Muscle layer of colon (tissue), 2 donors: ENCODE measurements at regions not wholly inside any gene's neighbourhood (a gene's known extent, or its start where the extent isn't known, plus 50 kb on each side); places are given as distances from the start of the nearest gene placed in this dataset.
A peak's percentile ranks its signal among the peaks of the same experiment; 100 is the strongest.

ENCODE experiments used
- H3K27ac ChIP-seq: one replicate; pipeline ENCODE4 v1.7.0; 2013; ENCODE audit warnings: low read depth, mild to moderate bottlenecking, low read length, moderate library complexity
- H3K27me3 ChIP-seq, 2 donors: one replicate each; pipeline ENCODE4 v1.7.0; 2013; ENCODE audit warnings: low read length in 2 of 2, mild to moderate bottlenecking in 2 of 2; ENCODE audit not compliant: insufficient read depth in 2 of 2, control insufficient read depth in 1 of 2
- H3K36me3 ChIP-seq: one replicate; pipeline ENCODE4 v1.7.0; 2013; ENCODE audit warnings: mild to moderate bottlenecking, low read length; ENCODE audit not compliant: insufficient read depth
- H3K4me1 ChIP-seq: one replicate; pipeline ENCODE4 v1.7.0; 2013; ENCODE audit warnings: mild to moderate bottlenecking, low read length; ENCODE audit not compliant: insufficient read depth
- H3K4me3 ChIP-seq, 2 donors: one replicate each; pipeline ENCODE4 v1.7.0; 2013; ENCODE audit warnings: low read length in 2 of 2, low read depth in 1 of 2, mild to moderate bottlenecking in 1 of 2, moderate library complexity in 1 of 2
- H3K9ac ChIP-seq: one replicate; pipeline ENCODE4 v1.7.0; 2013; ENCODE audit warnings: low read length
- H3K9me3 ChIP-seq: one replicate; pipeline ENCODE4 v1.7.0; 2013; ENCODE audit warnings: mild to moderate bottlenecking, low read length
- donor health status: abdominal sarcoma.
- donor health status: Adenocarcinoma of cecum.

GRCh38 chr3:159838938-159839337 lies 149.7 kb upstream of the IL12A start:
- H3K9me3 ChIP-seq = no peaks in the 10 kb centered on the region
- H3K9ac ChIP-seq = no peak overlapping the region
- peaks cover 54% of the 10 kb centered on the region for H3K4me1 ChIP-seq
- H3K27me3 ChIP-seq = no peaks in the 10 kb centered on the region
- H3K36me3 ChIP-seq = no peaks in the 10 kb centered on the region
- no peak overlapping the region for H3K4me3 ChIP-seq
- H3K27ac ChIP-seq = peak overlapping the region; percentile 58

DNA sequence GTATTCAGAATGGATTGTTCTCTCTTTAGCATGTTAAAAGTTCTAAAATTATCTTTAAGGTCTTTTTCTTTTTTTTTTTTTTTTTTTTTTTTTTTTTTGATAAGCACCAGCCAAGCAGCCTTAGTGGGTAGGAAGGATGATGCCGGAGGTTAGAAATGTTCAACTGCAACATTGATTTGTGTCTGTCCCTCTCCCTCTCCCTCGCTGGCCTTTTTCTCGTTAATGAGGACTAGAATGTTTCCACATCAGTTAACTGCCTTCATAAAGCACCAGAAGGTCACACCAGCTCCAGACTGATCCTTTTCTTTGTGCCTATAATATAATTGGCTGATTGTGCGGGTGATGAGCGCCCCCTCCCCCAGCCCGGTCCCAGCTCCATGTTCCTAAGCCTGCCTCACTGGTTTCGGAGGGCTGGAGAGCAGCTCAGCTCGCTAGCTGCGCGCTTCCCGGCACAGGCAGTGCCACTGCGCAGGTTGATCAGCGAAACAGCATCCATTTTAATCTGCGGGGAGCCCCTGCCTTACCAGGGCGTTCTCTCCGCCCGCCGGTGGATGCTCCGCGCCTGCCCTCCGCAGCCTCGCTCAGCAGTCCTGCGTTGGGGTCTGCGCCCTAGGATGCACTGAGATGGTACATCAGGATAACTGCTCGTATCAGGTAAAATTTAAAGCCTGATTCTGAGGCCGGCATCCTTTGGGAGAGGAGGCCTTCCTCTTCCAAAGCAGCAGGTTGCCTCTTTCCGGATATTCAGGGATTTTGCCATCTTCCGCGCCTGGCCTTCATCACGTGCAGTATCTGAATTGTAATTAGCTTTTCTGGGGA lies 148.9 kb upstream of the IL12A start, which contains the start of gene SCHIP1:
Gene SCHIP1 (plus strand): TSS at position 301 of the 819 bp plus-strand sequence.
- Histone ChIP-seq H3K27ac (peak within 1 kb of the TSS; percentile 58), H3K36me3 (no peaks in the 10 kb centered on the region), H3K4me1 (peaks cover 62% of the 10 kb centered on the region), H3K27me3 (no peaks in the 10 kb centered on the region), H3K9ac (peak within 1 kb of the TSS; percentile 28), H3K9me3 (no peaks in the 10 kb centered on the region), H3K4me3 (peak within 1 kb of the TSS; percentile 11 to 58)

DNA sequence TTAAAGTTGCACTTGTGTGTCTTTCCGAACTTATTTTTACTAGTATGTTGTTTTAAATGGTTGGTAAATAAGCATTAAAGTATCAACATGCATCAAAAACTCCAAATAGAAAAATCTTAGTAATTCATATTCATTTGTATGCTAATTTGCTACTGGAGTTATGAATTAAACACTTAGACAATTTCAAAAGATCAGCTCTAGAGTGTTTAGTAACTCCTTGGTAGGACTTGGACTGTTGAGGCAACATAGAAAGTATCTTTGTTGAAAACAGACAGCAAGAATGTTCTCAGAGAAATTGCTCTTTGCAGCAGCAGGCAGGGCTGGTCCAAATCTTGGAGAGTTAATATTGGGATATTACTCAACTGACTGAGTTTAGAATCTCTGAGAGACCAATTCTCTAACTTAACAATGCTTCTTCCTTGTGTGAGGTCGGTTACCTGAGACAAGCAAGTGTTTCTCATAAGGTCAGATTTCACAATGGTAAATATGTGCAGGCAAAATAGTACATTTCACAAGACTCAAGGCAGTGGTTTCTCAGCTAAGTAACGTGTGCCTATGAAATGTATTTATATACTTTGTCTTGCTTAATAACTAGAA lies 147.8 kb upstream of the IL12A start:
- H3K4me1 ChIP-seq = peaks cover 67% of the 10 kb centered on the region
- H3K4me3 ChIP-seq = peak overlapping the region in 1 of 2 donors; percentile 58
- H3K36me3 ChIP-seq = no peaks in the 10 kb centered on the region
- peak overlapping the region; percentile 48 for H3K27ac ChIP-seq
- no peaks in the 10 kb centered on the region for H3K27me3 ChIP-seq
- no peaks in the 10 kb centered on the region for H3K9me3 ChIP-seq
- peak overlapping the region; percentile 11 for H3K9ac ChIP-seq

DNA sequence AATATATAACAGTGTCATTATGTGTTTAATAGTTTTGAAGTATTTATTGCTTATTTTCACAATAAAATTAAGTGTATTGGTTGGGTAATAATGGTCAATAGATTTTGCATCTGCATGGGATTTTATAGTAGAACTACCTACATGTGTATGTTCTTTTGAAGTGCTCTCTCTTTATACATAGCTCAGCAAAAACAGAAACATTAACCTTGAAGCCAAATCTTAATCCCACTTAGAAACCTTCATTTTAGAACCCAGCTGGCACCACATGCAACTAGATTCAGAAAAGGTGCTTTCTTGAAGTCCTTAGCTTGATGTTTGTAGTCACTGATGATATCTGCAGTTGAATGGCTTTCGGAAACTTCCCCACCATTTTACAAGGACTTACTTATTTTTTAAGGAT lies 146.9 kb upstream of the IL12A start:
- Histone ChIP-seq H3K27ac (peak overlapping the region; percentile 3), H3K36me3 (no peaks in the 10 kb centered on the region), H3K9me3 (no peaks in the 10 kb centered on the region), H3K9ac (no peak overlapping the region), H3K4me3 (no peak overlapping the region), H3K27me3 (no peaks in the 10 kb centered on the region), H3K4me1 (peaks cover 66% of the 10 kb centered on the region)

GRCh38 chr3:159843840-159844730 lies 144.6 kb upstream of the IL12A start:
- peaks cover 72% of the 10 kb centered on the region for H3K4me1 ChIP-seq
- H3K4me3 ChIP-seq = no peak overlapping the region
- H3K9ac ChIP-seq = no peak overlapping the region
- H3K27me3 ChIP-seq = no peaks in the 10 kb centered on the region
- no peaks in the 10 kb centered on the region for H3K9me3 ChIP-seq
- peak overlapping the region; percentile 64 for H3K27ac ChIP-seq
- no peaks in the 10 kb centered on the region for H3K36me3 ChIP-seq

DNA sequence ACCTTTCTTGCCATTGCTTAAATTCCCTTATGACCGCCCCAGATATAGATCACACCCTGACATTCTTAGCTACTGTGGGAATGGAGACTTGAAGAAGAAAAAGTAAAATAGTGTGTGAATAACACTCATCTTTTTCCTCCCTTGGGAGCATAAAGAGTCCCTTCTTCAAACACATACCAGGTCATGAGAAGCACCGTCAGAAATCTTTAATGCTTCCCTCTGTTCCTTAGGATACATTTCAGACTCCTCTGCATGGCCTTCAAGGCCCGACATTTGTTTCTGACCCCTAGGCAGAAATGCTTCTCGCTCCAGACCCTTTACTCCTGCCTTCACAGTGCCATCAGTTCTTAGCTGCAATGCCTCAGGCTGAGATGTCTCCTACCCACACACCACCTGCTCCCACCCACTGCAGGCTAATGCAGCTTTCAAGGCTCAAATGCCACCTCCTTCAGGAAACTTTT lies 143.8 kb upstream of the IL12A start:
- H3K9ac ChIP-seq = no peak overlapping the region
- no peaks in the 10 kb centered on the region for H3K36me3 ChIP-seq
- H3K27me3 ChIP-seq = no peaks in the 10 kb centered on the region
- no peak overlapping the region for H3K4me3 ChIP-seq
- H3K9me3 ChIP-seq = no peaks in the 10 kb centered on the region
- H3K4me1 ChIP-seq = peaks cover 67% of the 10 kb centered on the region
- peak overlapping the region; percentile 64 for H3K27ac ChIP-seq

GRCh38 chr3:159845737-159846136 lies 142.9 kb upstream of the IL12A start:
- no peak overlapping the region for H3K9ac ChIP-seq
- H3K4me3 ChIP-seq = no peak overlapping the region
- H3K9me3 ChIP-seq = no peaks in the 10 kb centered on the region
- peak overlapping the region; percentile 20 for H3K27ac ChIP-seq
- H3K36me3 ChIP-seq = no peaks in the 10 kb centered on the region
- H3K4me1 ChIP-seq = peaks cover 60% of the 10 kb centered on the region
- no peaks in the 10 kb centered on the region for H3K27me3 ChIP-seq

DNA sequence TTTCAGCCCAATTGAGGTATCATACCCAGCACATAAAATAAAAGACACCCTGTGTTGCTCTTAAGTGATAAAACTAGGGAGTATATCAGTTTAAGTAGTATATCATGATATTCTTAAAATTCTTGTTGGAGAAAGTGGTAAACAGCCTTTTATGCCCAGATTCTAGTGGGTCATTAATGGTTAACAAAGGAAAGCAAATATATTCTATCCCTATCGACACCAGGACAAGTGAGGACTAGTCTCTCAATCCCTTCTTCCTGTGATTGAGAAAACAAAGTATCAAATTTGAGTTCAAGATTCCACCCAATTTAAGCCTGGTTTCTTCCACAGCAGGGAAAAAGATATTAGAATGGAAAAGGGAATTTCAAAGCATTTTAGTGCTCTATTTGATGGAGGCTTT lies 142.4 kb upstream of the IL12A start:
- Histone ChIP-seq H3K4me3 (no peak overlapping the region), H3K36me3 (no peaks in the 10 kb centered on the region), H3K4me1 (peaks cover 60% of the 10 kb centered on the region), H3K27me3 (no peaks in the 10 kb centered on the region), H3K27ac (peak overlapping the region; percentile 20), H3K9me3 (no peaks in the 10 kb centered on the region), H3K9ac (no peak overlapping the region)

GRCh38 chr3:159848348-159849118 lies 140.1 kb upstream of the IL12A start:
- peak overlapping the region; percentile 17 for H3K27ac ChIP-seq
- no peak overlapping the region for H3K4me3 ChIP-seq
- H3K9ac ChIP-seq = no peak overlapping the region
- H3K36me3 ChIP-seq = no peaks in the 10 kb centered on the region
- no peaks in the 10 kb centered on the region for H3K9me3 ChIP-seq
- H3K4me1 ChIP-seq = peaks cover 77% of the 10 kb centered on the region
- H3K27me3 ChIP-seq = no peaks in the 10 kb centered on the region

DNA sequence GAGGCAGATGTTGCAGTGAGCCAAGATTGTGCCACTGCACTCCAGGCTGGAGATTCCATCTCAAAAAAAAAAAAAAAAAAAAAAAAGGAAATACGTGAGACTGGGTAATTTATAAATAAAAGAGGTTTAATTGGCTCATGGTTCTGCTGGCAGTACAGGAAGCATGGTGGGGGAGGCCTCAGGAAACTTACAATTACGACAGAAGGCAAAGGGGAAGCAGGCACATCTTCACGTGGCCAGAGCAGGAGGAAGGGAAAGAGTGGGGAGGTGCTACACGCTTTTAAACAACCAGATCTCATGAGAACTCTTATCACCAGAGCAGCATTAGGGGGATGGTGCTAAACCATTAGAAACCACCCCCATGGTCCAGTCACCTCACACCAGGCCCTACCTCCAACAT lies 138.2 kb upstream of the IL12A start:
- Histone ChIP-seq H3K27ac (no peak overlapping the region), H3K9ac (no peak overlapping the region), H3K4me3 (no peak overlapping the region)

More for the DNA sequence above, 138.2 kb upstream of the IL12A start:
- no peaks in the 10 kb centered on the region for H3K9me3 ChIP-seq
- H3K27me3 ChIP-seq = no peaks in the 10 kb centered on the region
- H3K36me3 ChIP-seq = no peaks in the 10 kb centered on the region
- peaks cover 67% of the 10 kb centered on the region for H3K4me1 ChIP-seq
